ENCODE measurements at regions not wholly inside any gene's neighbourhood (a gene's known extent, or its start where the extent isn't known, plus 50 kb on each side); places are given as distances from the start of the nearest gene placed in this dataset.
"Not testable (repeated sequence)": the region's sequence is repeated elsewhere in the genome, so short reads cannot be mapped to it uniquely, and the experiment has no call there.

- DNase-seq (ENCODE audit: low read depth in 3 of 3), result no peak
Observed at GRCh38 chrX:16067886-16068515, 55.4 kb upstream of the GRPR start.

- no peak for DNase-seq (ENCODE audit: low read depth in 3 of 3)
Observed at GRCh38 chrX:16063921-16064320, 59.4 kb upstream of the GRPR start.

- DNase-seq (ENCODE audit: low read depth in 3 of 3), result no peak
Observed at GRCh38 chrX:16063141-16063540, 60.2 kb upstream of the GRPR start.

- DNase-seq (ENCODE audit: low read depth in 3 of 3), result no peak
Observed at GRCh38 chrX:16061296-16061695, 62.1 kb upstream of the GRPR start.

GRCh38 chrX:16060252-16060651, 63.1 kb upstream of the GRPR start:
- no peak for DNase-seq (ENCODE audit: low read depth in 3 of 3)

- DNase-seq (ENCODE audit: low read depth in 3 of 3), result not testable (repeated sequence)
Observed at GRCh38 chrX:16049126-16049525, 74.2 kb upstream of the GRPR start.

GRCh38 chrX:16042980-16043379, 80.4 kb upstream of the GRPR start:
- no peak for DNase-seq (ENCODE audit: low read depth in 3 of 3)

GRCh38 chrX:16039834-16040233, 83.5 kb upstream of the GRPR start:
- no peak for DNase-seq (ENCODE audit: low read depth in 3 of 3)

GRCh38 chrX:16039363-16039762, 84.0 kb upstream of the GRPR start:
- DNase-seq (ENCODE audit: low read depth in 3 of 3), result no peak

- no peak for DNase-seq (ENCODE audit: low read depth in 3 of 3)
Observed at GRCh38 chrX:16033331-16033730, 90.0 kb upstream of the GRPR start.

- DNase-seq (ENCODE audit: low read depth in 3 of 3), result no peak
Observed at GRCh38 chrX:16028576-16028975, 94.8 kb upstream of the GRPR start.

- DNase-seq (ENCODE audit: low read depth in 3 of 3), result no peak
Observed at GRCh38 chrX:16023790-16024734, 99.3 kb upstream of the GRPR start.

- DNase-seq (ENCODE audit: low read depth in 3 of 3), result no peak
Observed at GRCh38 chrX:16022580-16023200, 100.7 kb upstream of the GRPR start.

- DNase-seq (ENCODE audit: low read depth in 3 of 3), result no peak
Observed at GRCh38 chrX:16018291-16018690, 105.1 kb upstream of the GRPR start.

- DNase-seq (ENCODE audit: low read depth in 3 of 3), result no peak
Observed at GRCh38 chrX:16014171-16014570, 109.2 kb upstream of the GRPR start.

- no peak for DNase-seq (ENCODE audit: low read depth in 3 of 3)
Observed at GRCh38 chrX:16012250-16012649, 111.1 kb upstream of the GRPR start.

GRCh38 chrX:16005917-16006316, 117.4 kb upstream of the GRPR start:
- no peak for DNase-seq (ENCODE audit: low read depth in 3 of 3)

GRCh38 chrX:16002185-16002584, 121.2 kb upstream of the GRPR start:
- no peak for DNase-seq (ENCODE audit: low read depth in 3 of 3)

- DNase-seq (ENCODE audit: low read depth in 3 of 3), result no peak
Observed at GRCh38 chrX:15998350-15998749, 125.0 kb upstream of the GRPR start.

GRCh38 chrX:15989716-15990115, 133.6 kb upstream of the GRPR start:
- no peak for DNase-seq (ENCODE audit: low read depth in 3 of 3)

- no peak for DNase-seq (ENCODE audit: low read depth in 3 of 3)
Observed at GRCh38 chrX:15988661-15989603, 134.3 kb upstream of the AP1S2 start.

- DNase-seq (ENCODE audit: low read depth in 3 of 3), result peak in 1 of 3 experiments; percentile 14
Observed at GRCh38 chrX:15985937-15986336, 131.3 kb upstream of the AP1S2 start.
